Muscle of back (tissue), 3 donors: ENCODE measurements at regions not wholly inside any gene's neighbourhood (a gene's known extent, or its start where the extent isn't known, plus 50 kb on each side); places are given as distances from the start of the nearest gene placed in this dataset.

Source experiments
- DNase-seq, 3 donors: peaks; one replicate each; pipeline versions ENCODE4 v3.0.0 to v3.0.0-alpha.2; 2013

- DNase-seq, result no peak
These were observed 57.6 kb upstream of the DOCK1 start for GRCh38 chr10:126847666-126848065.

GRCh38 chr10:126849646-126850045 lies 55.6 kb upstream of the DOCK1 start:
- no peak for DNase-seq

DNA sequence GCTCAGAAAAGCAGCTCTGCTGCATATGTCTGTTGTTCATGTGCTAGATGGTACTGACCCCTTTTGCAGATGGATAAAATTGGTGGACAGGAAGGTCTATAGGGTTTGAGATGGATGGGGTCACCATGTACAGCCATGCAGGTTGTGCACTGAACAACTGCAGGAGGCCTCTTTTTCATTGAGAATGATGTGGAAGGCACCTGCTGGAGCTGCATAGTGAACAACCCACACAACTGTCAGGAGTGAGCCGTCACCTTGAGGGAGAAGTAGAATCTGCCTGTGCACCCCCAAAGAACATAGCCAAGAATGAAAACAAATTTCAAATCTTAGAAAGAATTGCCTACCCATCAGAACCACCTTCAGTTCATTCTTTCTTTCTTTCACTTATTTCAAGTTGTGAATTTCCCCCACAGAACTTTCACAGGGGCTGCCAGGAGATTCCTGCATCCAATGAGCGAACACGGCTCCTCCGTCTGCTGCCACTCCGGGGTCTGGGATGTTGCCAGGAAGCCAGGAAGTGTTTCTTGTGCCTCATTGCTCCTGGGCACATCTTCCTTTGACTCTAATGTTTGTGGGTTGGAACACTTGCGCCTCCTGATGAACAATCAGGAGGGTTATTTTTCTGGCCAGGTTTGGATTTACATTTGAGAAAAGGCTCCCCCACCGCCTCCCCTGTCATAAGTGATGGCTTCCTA lies 53.7 kb upstream of the DOCK1 start:
- no peak for DNase-seq

GRCh38 chr10:126854726-126855495 lies 50.3 kb upstream of the DOCK1 start:
- no peak for DNase-seq
